H1 (cell line): ENCODE measurements at regions not wholly inside any gene's neighbourhood (a gene's known extent, or its start where the extent isn't known, plus 50 kb on each side); places are given as distances from the start of the nearest gene placed in this dataset.

ENCODE experiments used
- CTCF ChIA-PET: fragments of 300-600 bp; sonication (Branson Sonifier 250); formaldehyde crosslinking; loops from one replicate; lab custom pipeline; 2021; ENCODE audit not compliant: partially characterized antibody; lab: Charles Lee
- POLR2A ChIA-PET: fragments of 300-600 bp; sonication (Branson Sonifier 250); formaldehyde crosslinking; loops from one replicate; lab custom pipeline; 2021; ENCODE audit warnings: inconsistent platforms; ENCODE audit not compliant: partially characterized antibody; lab: Charles Lee
- DNase-seq, 2 experiments: peaks; one replicate each; pipeline versions ENCODE4 v3.0.0 to v3.0.0-alpha.2; 2010 to 2022; ENCODE audit warnings: low spot score in 2 of 2, low read depth in 1 of 2, mixed read lengths in 1 of 2
- FAIRE-seq: peaks from 2 replicates; lab custom pipeline; 2011; peaks lifted over from hg19 to GRCh38; lab: Jason Lieb, UNC
- H2AFZ ChIP-seq: 2 replicates; pipeline ENCODE4 v1.8.1; 2012; ENCODE audit warnings: low read length, inconsistent platforms
- H2AK5ac ChIP-seq: 2 replicates; pipeline ENCODE4 v1.6.1; 2013; ENCODE audit warnings: low read depth, low read length
- H2BK120ac ChIP-seq: replicated peaks from 2 replicates; pipeline ENCODE3; 2013; ENCODE audit warnings: low read depth, low read length, inconsistent platforms
- H2BK12ac ChIP-seq: 2 replicates; pipeline ENCODE4 v1.6.1; 2013; ENCODE audit warnings: low read depth, low read length
- H2BK15ac ChIP-seq: 2 replicates; pipeline ENCODE4 v1.6.1; 2013; ENCODE audit warnings: low read length
- H2BK20ac ChIP-seq: 2 replicates; pipeline ENCODE4 v1.6.1; 2013; ENCODE audit warnings: low read length
- H2BK5ac ChIP-seq: 2 replicates; pipeline ENCODE4 v1.6.1; 2013; ENCODE audit warnings: low read depth, low read length
- H3K14ac ChIP-seq: 2 replicates; pipeline ENCODE4 v1.6.1; 2013; ENCODE audit warnings: inconsistent platforms; ENCODE audit not compliant: insufficient read length
- H3K18ac ChIP-seq: 2 replicates; pipeline ENCODE4 v1.6.1; 2013; ENCODE audit warnings: low read length; ENCODE audit errors: extremely low read depth
- H3K23ac ChIP-seq: 2 replicates; pipeline ENCODE4 v1.6.1; 2013; ENCODE audit warnings: inconsistent platforms; ENCODE audit not compliant: insufficient read length
- H3K23me2 ChIP-seq: 2 replicates; pipeline ENCODE4 v1.6.1; 2013; ENCODE audit warnings: low read depth, low read length
- H3K27ac ChIP-seq: 2 replicates; pipeline ENCODE4 v1.6.1; 2011; ENCODE audit warnings: low read depth, low read length, inconsistent platforms
- H3K27me3 ChIP-seq, 4 experiments: replicated peaks in 1 of 4; 1 replicate in 1 of 4; 2 replicates in 3 of 4; pipeline versions ENCODE4 v1.6.1 to v1.8.1; 2011 to 2013; ENCODE audit warnings: low read length in 3 of 4, mild to moderate bottlenecking in 3 of 4, inconsistent platforms in 2 of 4, mixed read lengths in 2 of 4, moderate library complexity in 1 of 4; ENCODE audit not compliant: control insufficient read depth in 3 of 4, insufficient read depth in 3 of 4; ENCODE audit errors: extremely low read depth in 1 of 4
- H3K36me3 ChIP-seq, 4 experiments: 2 replicates each; pipeline versions ENCODE4 v1.6.1 to v1.8.1; 2011 to 2013; ENCODE audit warnings: mild to moderate bottlenecking in 4 of 4, low read length in 3 of 4, moderate library complexity in 2 of 4, control low read depth in 1 of 4, inconsistent platforms in 1 of 4; ENCODE audit not compliant: insufficient read depth in 4 of 4, control insufficient read depth in 2 of 4
- H3K4ac ChIP-seq: replicated peaks from 2 replicates; pipeline ENCODE3; 2013; ENCODE audit warnings: low read length, low read depth, mixed read lengths, inconsistent platforms; ENCODE audit not compliant: insufficient read length
- H3K4me1 ChIP-seq, 4 experiments: replicated peaks in 1 of 4; 1 replicate in 1 of 4; 2 replicates in 3 of 4; pipeline versions ENCODE4 v1.6.1 to v1.8.1; 2011 to 2013; ENCODE audit warnings: low read length in 3 of 4, inconsistent platforms in 2 of 4, mixed read lengths in 1 of 4; ENCODE audit not compliant: insufficient read depth in 4 of 4, control insufficient read depth in 3 of 4
- H3K4me2 ChIP-seq, 2 experiments: 2 replicates each; pipeline versions ENCODE4 v1.6.1 to v1.8.1; 2011 to 2013; ENCODE audit warnings: low read depth in 2 of 2, low read length in 2 of 2, control low read depth in 1 of 2, inconsistent platforms in 1 of 2, mild to moderate bottlenecking in 1 of 2; ENCODE audit not compliant: insufficient read depth in 1 of 2
- H3K4me3 ChIP-seq, 4 experiments: fragments of 200-600, 300-600 bp in 1 of 4; sonication (generic), shearing (Covaris generic), sonication (Bioruptor Twin) in 1 of 4; 2 replicates each; pipeline versions ENCODE4 v1.5.1 to v1.8.1; 2011 to 2016; ENCODE audit warnings: low read length in 4 of 4, low read depth in 3 of 4, control low read depth in 2 of 4, inconsistent platforms in 2 of 4, mild to moderate bottlenecking in 2 of 4, mixed read lengths in 1 of 4, moderate library complexity in 1 of 4; ENCODE audit not compliant: insufficient read depth in 2 of 4; ENCODE audit errors: extremely low read depth in 1 of 4
- H3K56ac ChIP-seq: replicated peaks from 2 replicates; pipeline ENCODE3; 2013; ENCODE audit warnings: low read depth, mild to moderate bottlenecking, mixed read lengths, low read length, inconsistent platforms; ENCODE audit not compliant: insufficient read length
- H3K79me1 ChIP-seq: 2 replicates; pipeline ENCODE4 v1.6.1; 2013; ENCODE audit warnings: low read depth, low read length, control low read depth
- H3K79me2 ChIP-seq, 2 experiments: 2 replicates each; pipeline versions ENCODE4 v1.6.1 to v1.8.1; 2012 to 2013; ENCODE audit warnings: low read length in 2 of 2, mild to moderate bottlenecking in 2 of 2, inconsistent platforms in 1 of 2; ENCODE audit not compliant: insufficient read depth in 2 of 2, control insufficient read depth in 1 of 2
- H3K9ac ChIP-seq, 4 experiments: replicated peaks in 1 of 4; 1 replicate in 1 of 4; 2 replicates in 3 of 4; pipeline versions ENCODE4 v1.6.1 to v1.8.1; 2011 to 2013; ENCODE audit warnings: low read depth in 3 of 4, low read length in 3 of 4, control low read depth in 2 of 4, mild to moderate bottlenecking in 2 of 4, moderate library complexity in 2 of 4, inconsistent platforms in 1 of 4; ENCODE audit errors: extremely low read depth in 1 of 4
- H3K9me3 ChIP-seq, 2 experiments: 2 replicates each; pipeline versions ENCODE4 v1.6.1 to v1.8.1; 2012 to 2013; ENCODE audit warnings: mild to moderate bottlenecking in 2 of 2, moderate library complexity in 2 of 2, control low read depth in 1 of 2, inconsistent platforms in 1 of 2, low read depth in 1 of 2, low read length in 1 of 2, mixed read lengths in 1 of 2; ENCODE audit not compliant: insufficient read depth in 2 of 2
- H4K20me1 ChIP-seq, 2 experiments: replicated peaks in 1 of 2; 2 replicates each; pipeline versions ENCODE3 to v1.8.1; 2011 to 2013; ENCODE audit warnings: inconsistent platforms in 2 of 2, low read length in 2 of 2, mild to moderate bottlenecking in 1 of 2; ENCODE audit not compliant: insufficient read depth in 2 of 2, control insufficient read depth in 1 of 2
- H4K5ac ChIP-seq: 2 replicates; pipeline ENCODE4 v1.6.1; 2013; ENCODE audit warnings: low read length, low read depth, mixed read lengths, inconsistent platforms; ENCODE audit not compliant: insufficient read length
- H4K8ac ChIP-seq: 2 replicates; pipeline ENCODE4 v1.8.0; 2013; ENCODE audit warnings: mild to moderate bottlenecking, moderate library complexity, low read length, inconsistent platforms; ENCODE audit not compliant: insufficient read depth; ENCODE audit errors: extremely low read depth
- H4K91ac ChIP-seq: replicated peaks from 2 replicates; pipeline ENCODE3; 2013; ENCODE audit warnings: low read length, mixed read lengths, inconsistent platforms; ENCODE audit not compliant: insufficient read length
- CREB1 ChIP-seq: IDR thresholded peaks from 2 replicates; pipeline ENCODE4 v1.6.1; 2012; ENCODE audit warnings: inconsistent platforms
- EGR1 ChIP-seq: IDR thresholded peaks from 2 replicates; pipeline ENCODE4 v1.6.1; 2011; ENCODE audit warnings: low read depth, low read length, borderline replicate concordance
- RBBP5 ChIP-seq: IDR thresholded peaks from 2 replicates; pipeline ENCODE4 v1.7.1; 2012; ENCODE audit warnings: low read depth, mild to moderate bottlenecking, inconsistent platforms, low read length, moderate library complexity, borderline replicate concordance
- SIX5 ChIP-seq: IDR thresholded peaks from 2 replicates; pipeline ENCODE4 v1.6.1; 2011; ENCODE audit warnings: mild to moderate bottlenecking, low read depth, low read length
- SP4 ChIP-seq: IDR thresholded peaks from 2 replicates; pipeline ENCODE4 v1.6.1; 2012; ENCODE audit warnings: low read length, inconsistent platforms
- TAF1 ChIP-seq: IDR thresholded peaks from 2 replicates; pipeline ENCODE4 v1.6.1; 2011; ENCODE audit warnings: mild to moderate bottlenecking, low read depth, low read length
- TAF7 ChIP-seq: optimal IDR thresholded peaks from 2 replicates; pipeline ENCODE3; 2011; ENCODE audit warnings: low read depth, mild to moderate bottlenecking, inconsistent platforms, low read length, moderate library complexity, borderline replicate concordance
- TBP ChIP-seq: IDR thresholded peaks from 2 replicates; pipeline ENCODE4 v1.6.1; 2011; ENCODE audit warnings: low read depth, low read length, improper control_type of control experiment
- WGBS, 2 experiments: shearing (Covaris generic) in 1 of 2; methylation state at CpG; one replicate each; pipeline versions ENCODE4 v1.1.6 to v1.1.7; 2013 to 2015; ENCODE audit warnings: low lambda C conversion rate in 2 of 2, mixed read lengths in 2 of 2, inconsistent platforms in 1 of 2, low coverage in 1 of 2, missing lambda C conversion rate in 1 of 2; ENCODE audit not compliant: insufficient replicate concordance in 2 of 2, insufficient coverage in 1 of 2, insufficient read length in 1 of 2; ENCODE audit errors: extremely low coverage in 1 of 2, missing lambda C conversion rate in 1 of 2; 5-methylcytosine and 5-hydroxymethylcytosine counted together
- TF ChIP-seq, protein P1 (sequence below): IDR thresholded peaks from 2 replicates; pipeline ENCODE4 v1.6.1; 2012; ENCODE audit warnings: inconsistent platforms

DNA sequence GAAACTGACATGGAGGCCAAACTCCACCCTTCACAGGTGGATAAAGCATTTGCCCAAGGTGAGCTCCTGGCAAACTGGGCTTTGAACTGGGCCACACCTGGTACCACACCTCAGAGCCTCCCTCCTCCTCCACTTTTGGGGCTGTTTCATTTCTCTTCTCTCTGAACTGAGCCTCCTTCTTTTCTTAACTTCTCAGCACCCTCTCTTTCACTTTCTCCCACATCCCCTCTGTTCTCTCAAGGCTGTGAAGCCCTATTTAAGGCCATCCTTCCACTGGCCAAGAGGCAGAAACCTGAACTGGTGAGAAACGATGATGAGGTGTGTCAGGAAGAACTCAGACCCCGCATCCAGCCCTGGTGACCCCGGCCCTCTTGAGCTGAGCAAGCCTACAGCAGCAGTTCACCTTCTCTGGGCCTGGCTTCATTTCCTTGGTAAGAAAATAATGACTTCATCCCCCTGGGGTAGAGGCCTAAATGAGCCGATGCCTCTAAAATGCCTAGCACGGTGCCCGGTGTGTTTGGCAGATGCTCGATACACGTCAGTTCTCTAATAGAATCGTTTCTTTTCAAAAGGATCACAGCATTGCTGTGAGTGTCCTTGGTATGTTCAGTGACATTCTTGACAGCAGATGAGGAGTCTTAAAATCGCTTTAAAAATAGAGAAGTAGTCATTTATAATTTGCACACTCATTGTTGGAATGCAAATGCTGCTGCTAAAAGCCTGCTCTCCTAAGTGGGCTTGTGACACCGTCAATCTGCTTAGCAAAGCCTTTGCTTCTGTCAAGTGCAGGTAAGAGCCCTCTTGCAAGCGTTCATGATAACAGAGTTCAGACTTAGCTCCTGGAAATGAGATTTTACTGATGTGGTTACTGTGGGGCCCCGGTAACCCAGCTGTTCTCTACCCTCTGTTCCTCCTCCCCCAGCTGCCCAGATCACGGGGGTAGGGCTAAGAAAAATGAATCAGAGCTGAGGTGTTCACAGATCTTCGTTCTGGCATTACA, 97.7 kb upstream of the ATP2B2 start:
- DNase-seq, result no peak
- no peak overlapping the region for H2AFZ ChIP-seq
- H4K5ac ChIP-seq, result no peak overlapping the region
- no peak for FAIRE-seq
- H3K18ac ChIP-seq, result no peak overlapping the region
- WGBS, 2 experiments, result 86% methylated on average over 15 of the region's 15 CpGs; no CpG with 5 or more reads in 1 of the 2 experiments
- H3K79me2 ChIP-seq, result no peaks in the 10 kb centered on the region
- no peak overlapping the region for H3K14ac ChIP-seq
- no peak overlapping the region for H2BK15ac ChIP-seq
- H3K27ac ChIP-seq, result no peak overlapping the region
- no peak overlapping the region for H3K9ac ChIP-seq
- H4K20me1 ChIP-seq, result no peaks in the 10 kb centered on the region
- no peak overlapping the region for H2BK120ac ChIP-seq
- peaks cover 0 to 6% (median 1%) of the 10 kb centered on the region in 4 experiments; a peak in 2 of 7 replicates for H3K4me1 ChIP-seq
- no peak overlapping the region for H3K4me3 ChIP-seq
- no peak overlapping the region for H3K23ac ChIP-seq
- H4K91ac ChIP-seq, result no peak overlapping the region
- CTCF ChIA-PET, result interaction anchor here (0.6 to 2.0 kb wide), 6 partner anchors 8 to 136 kb away, joined by 3 to 5 read pairs (median 4); no protein-coding TSS in a partner anchor
- no peaks in the 10 kb centered on the region for H3K79me1 ChIP-seq
- H3K27me3 ChIP-seq, result no peaks in the 10 kb centered on the region; a peak in 1 of 7 replicates
- no peaks in the 10 kb centered on the region for H3K23me2 ChIP-seq
- H3K9me3 ChIP-seq, result no peaks in the 10 kb centered on the region
- no peak overlapping the region for H3K56ac ChIP-seq
- H2BK20ac ChIP-seq, result no peak overlapping the region
- H3K4me2 ChIP-seq, result no peak overlapping the region
- no peak overlapping the region for H2BK5ac ChIP-seq
- POLR2A ChIA-PET, result no interaction called here
- no peaks in the 10 kb centered on the region for H3K36me3 ChIP-seq
- H4K8ac ChIP-seq, result no peak overlapping the region; the same call in 1 of the 2 replicates
- no peak overlapping the region for H2AK5ac ChIP-seq
- no peak overlapping the region for H3K4ac ChIP-seq
- H2BK12ac ChIP-seq, result no peak overlapping the region
- TF ChIP-seq TAF7 (no peak), CREB1 (no peak), EGR1 (no peak), TAF1 (no peak), RBBP5 (no peak), SIX5 (no peak), SP4 (no peak), TBP (no peak)
- TF ChIP-seq, protein P1, sequence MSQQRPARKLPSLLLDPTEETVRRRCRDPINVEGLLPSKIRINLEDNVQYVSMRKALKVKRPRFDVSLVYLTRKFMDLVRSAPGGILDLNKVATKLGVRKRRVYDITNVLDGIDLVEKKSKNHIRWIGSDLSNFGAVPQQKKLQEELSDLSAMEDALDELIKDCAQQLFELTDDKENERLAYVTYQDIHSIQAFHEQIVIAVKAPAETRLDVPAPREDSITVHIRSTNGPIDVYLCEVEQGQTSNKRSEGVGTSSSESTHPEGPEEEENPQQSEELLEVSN, result no peak
